GM21619 (cell line): ENCODE measurements at regions not wholly inside any gene's neighbourhood (a gene's known extent, or its start where the extent isn't known, plus 50 kb on each side); places are given as distances from the start of the nearest gene placed in this dataset.

Experiments used
- ATAC-seq: cut with Tn5 transposase; IDR thresholded peaks from one replicate; pipeline ENCODE4 v1.9.1; 2021; ENCODE audit not compliant: unreplicated experiment

DNA sequence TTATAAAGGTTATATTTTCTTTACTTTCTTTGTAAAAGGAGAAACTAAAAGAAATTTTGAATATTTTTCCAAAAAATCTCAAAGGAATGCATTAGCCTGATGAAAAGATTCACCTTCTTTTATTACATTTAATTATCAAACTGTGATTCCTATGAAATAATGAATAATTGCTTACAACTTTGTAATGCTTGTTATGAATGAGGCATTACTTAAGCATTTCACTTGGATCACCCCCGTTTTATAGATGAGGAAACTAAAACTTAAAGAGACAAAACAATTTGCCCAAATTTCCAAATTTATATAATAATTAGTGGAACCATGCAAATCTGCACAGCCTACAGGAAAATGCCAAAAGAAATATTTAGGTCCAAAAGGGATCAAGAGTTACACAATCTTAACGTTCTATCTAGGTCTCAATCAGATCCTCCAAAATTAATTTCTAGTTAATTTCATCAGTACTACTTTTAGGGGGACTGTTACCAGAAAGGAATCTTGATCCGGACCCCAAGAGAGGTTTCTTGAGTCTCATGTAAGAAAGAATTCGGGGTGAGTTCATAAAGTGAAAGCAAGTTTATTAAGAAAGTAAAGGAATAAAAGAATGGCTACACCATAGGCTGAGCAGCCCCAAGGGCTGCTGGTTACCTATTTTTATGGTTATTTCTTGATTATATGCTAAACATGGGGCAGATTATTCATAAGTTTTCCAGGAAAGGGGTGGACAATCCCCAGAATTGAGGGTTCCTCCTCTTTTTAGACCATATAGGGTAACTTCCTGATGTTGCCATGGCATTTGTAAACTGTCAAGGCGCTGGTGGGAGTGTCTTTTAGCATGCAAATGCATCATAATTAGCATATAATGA lies 288.0 kb downstream of the ADGB start:
- ATAC-seq, result no peak

DNA sequence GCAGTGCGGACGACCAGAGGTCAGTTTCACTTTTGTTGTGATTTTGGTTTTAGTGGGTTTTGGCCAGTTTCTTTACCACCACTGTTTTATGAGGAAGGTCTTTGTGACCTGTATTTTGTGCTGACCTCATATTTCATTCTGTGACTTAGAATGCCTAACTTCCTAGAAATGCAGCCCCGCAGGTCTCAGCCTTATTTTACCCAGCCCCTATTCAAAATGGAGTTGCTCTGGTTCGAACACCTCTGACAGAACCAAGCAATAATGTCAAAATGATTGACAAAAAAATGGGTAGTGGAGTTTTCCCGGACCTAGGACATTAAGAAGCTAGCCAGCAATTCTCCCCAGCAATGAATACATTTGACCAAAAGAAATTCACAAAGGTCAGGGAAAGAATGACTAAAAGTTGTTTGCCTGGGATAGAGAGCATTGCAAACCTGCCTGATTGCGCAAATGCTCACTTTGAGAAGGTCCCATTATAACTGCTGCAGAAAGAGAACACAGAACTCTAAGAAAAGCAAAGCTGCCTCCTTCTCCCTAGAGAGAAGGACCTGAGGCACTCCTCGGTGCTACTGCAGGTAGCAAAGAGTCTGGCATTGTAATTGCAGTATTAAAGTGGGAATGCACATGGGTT lies 288.8 kb downstream of the ADGB start:
- no peak for ATAC-seq

DNA sequence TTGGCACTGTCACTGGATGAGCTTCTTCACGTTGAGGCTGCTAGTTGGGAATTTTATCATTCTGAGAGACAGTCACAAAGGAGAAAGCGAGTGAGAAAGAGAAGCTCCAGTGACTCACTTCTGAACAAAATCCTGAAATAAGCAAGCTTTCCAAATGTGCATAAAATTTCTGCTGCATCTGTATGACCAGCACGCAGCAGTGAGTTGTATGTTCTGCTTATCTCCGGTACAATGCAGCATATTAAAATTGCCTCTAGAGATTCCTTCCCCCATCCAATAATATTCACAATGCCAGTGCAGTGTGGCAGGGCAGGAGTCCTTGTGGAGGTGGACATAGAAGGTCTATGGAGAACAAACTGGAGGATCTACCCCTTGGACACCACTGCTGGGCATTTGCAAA lies 290.5 kb downstream of the ADGB start:
- no peak for ATAC-seq

DNA sequence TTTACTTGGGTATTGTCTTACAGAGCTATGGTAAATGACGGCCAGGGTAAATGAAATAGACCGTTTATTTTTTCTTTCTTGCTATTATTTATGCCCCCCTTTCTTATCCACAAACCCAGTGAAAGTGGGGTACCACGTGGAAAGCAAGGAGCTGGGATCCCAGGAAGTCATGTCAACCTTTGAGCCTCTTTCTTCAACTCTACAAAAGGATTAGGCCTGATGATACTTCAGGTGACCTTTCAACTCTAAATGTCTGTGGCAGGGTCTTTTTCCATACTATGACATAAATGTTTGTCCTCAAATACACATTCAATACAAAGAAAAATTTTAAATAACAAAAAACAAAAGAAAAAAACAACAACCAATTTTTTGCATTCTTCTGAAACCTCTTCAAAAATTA lies 291.4 kb downstream of the ADGB start:
- no peak for ATAC-seq

DNA sequence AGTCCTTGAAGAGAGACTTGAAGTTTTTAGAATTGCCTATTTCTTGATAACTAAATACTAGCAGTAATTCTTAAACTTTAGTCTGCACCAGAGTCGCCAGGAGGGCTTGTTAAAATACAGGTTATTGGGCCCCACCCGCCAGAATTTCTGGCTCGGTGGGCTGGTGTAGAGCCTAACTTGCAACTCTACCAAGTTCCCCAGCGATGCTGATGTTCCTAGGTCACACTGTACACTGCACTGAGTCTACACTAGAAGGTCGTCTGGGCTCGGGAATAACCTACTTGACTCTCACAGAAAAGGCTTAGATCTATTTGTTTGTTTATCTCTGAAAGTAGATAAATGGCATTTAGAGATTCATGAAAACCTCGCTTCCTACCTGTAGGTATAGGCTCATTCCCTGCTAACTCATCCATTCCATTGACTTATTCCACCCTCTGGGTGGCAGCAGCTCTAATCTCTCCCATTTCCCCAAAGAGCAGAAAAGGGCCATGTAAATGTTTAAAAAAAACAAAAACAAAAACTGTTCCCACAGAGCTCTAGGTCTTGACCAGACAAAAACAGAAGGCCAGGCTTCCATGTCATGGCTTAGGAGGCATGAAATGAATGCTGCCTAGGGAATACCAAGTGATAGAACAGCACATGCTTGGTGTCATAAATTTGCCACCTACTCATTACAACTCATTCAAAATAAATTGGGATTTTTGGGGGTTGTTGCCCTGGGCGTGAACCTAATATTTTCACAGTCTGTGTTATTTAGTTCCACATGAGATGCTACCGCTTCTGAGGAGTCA lies 292.1 kb downstream of the ADGB start:
- ATAC-seq, result no peak

DNA sequence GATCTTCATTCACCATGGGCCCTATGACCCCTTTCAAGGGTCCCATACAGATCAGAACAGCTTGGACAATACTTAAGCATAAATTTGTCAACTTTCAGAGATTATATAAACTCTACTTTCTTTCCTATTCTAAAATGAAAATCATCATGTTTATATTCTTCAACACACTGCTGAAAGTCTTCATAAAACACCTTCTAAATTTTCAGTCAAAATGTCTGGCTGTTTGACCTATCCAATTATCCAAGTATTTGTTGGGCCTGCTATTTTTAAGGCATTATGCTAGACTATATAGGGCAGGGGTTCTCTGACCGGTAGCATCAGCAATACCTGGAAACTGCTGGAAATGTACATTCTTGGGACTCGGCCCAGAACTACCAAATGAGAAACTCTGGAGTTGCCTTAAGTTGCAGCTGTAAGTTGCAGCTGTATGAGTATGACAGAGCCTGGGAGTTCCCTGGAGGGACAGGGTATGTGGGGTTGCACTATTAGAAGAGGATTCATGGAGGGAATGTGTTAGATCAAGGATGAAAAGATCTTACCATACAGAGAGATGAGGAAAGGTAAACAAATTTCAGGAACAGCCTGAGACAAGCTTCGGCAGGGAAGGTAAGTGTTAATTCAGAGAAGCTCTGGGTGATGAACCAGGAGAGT lies 293.0 kb downstream of the ADGB start:
- no peak for ATAC-seq

DNA sequence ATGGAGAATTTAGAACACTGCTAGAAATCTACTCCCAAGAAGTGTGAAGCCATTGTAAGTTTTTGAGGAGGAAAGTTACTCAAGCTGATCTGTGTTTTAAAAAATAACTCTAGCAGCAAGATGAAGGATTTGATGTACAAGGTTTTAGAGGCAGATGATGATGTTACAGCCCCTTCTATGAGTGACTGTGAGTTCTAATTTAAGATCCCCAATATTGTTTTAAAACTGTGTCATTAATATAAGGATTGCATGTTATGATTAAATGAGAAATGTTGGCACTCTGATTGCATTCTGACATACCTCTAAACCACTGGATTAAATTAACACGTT lies 293.5 kb downstream of the ADGB start:
- ATAC-seq, result no peak

DNA sequence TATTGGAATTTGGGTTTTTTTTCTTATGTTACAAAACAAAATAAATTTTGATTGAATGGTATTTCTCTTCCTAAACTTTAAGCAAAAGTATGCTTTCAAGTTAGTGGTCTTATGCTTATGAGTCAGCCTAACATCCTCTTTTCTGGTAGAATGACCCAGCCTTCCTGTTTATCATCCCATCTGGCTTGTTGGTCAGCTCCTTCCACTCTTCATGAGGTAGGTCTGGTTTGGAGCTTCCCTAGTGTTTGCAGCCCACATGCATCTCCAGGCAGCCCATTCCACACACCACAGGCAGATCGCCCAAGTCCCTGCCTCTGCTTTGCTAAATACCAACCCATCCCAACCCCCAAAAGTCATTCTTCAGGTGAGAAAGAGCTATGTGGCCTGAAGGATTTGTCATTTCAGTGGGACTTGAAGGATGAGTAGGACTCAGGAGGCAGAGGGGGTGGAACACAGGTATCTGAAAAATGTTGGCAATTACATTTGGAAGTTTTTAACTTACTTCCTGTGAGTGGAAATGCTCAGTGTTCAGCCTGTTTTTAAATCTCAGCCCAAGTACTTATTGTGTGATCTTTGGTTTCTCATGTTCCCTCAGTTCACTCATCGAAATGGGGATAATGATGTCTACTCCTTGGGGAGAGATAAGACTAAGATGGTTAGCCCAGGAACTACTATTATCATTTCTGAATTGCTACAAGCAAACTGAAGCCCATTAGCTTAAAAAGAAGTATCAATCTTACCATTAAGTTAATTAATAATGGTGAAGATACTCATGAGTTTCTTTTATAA lies 294.0 kb downstream of the ADGB start:
- ATAC-seq, result no peak

DNA sequence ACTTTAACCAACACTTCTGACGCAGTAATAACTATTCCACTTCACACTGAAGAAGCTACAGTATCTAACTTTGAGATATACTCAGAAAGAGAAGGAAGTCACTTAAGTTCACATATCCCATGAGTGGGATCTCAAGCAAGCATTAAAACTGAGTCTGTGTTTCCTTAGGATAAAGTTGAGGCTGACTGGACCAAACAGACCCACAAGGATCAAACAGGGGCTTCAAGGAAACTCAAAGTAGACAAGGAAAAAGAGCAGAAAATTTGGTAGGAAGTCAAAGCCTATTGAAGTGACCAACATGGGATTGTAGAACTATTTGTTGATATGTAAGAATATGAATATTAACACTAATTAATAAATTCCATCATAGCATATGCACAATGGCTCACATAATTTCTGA lies 294.9 kb downstream of the ADGB start:
- ATAC-seq, result no peak

DNA sequence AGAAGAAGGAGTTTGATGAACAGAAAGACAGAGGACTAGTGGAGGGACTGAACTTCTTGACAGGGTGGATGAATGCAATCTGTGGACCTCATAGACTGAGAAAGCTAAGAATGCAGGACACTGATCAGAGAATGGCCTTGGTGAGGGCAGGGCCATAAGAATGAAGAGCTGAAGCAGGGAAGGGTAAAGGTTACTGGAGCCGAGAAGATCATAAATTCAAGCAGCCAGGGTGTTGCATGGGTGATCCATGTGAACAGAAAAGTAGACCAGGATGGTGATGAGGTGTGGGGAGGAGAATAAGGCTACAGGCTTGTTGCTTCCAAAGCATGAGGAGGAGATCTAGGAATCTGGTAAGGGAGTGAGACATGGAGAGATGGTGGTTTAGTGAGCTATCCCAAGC lies 295.9 kb downstream of the ADGB start:
- no peak for ATAC-seq

DNA sequence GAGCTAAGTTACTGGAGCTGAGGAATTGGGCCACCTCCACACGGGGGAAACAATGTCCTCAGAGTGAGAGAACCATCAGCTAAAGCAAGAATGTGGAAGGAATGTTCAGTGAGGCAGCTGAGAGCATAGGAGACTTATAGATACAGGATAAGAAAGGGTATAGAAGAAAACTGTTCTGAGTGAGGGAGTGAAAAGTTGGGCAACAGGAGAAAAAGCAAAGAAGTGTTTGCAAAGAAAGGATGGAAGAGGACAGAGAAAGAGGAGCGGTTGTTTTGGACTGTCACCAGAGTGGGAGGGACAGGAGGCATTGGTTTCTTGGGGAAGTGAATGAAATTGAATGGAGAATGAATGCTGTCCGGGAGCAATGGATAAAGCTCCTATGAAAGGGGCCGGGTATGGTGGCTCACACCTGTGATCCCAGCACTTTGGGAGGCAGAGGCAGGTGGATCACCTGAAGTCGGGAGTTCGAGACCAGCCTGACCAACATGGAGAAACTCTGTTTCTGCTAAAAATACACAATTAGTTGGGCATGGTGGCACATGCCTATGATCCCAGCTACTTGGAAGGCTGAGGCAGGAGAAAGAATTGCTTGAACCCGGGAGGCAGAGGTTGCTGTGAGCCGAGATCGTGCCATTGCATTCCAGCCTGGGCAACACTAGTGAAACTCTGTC lies 296.5 kb downstream of the ADGB start:
- ATAC-seq, result no peak

DNA sequence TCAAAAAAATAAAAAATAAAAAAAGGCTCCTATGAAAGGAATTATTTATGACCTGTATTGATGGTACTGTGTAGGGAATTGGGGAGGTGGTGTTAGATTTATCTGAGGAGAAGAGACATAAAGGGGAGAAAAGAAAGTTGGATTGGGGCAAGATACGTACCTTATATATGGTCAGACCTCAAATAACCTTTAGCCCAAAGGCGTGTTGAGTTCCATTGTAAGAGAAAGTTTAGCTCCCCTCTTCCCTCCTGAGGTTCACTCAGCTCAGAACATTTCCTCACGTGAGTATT lies 296.9 kb downstream of the ADGB start:
- ATAC-seq, result no peak

DNA sequence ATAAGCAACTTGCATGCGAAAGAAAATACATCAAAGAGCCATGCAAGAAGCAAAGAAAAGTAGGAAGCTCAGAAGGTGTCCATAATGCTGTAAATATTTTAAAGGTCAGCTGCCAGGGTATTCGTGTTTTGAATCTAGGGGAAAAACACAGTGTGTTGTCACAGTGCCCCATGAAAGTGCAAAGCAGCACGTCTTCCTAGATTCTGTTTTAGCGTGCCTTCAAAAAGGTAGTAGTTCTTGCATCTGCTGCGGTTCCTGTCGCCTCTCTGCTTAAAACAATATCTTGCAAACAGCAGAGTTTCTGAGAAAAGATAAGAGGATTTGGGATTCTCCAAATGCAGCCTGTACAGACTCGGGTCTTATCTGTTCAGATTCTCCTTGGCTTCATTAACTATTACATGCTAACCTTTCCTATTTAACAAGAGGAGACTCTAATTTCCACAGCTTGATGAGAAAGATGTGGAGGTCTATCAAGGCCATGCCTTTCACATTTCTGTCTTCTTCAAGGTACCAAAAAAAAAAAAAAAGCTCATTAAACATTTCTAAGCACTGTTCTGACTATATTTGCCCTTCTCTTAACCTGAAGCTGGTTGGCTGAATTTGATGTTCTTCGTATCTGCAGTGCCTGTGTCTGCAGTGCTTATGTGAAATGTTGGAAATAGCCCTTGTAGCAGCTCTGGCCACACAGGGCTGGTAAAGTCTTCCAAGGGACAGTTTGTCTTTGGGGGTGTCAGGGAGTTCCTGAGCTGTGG lies 297.5 kb downstream of the ADGB start:
- ATAC-seq, result no peak

DNA sequence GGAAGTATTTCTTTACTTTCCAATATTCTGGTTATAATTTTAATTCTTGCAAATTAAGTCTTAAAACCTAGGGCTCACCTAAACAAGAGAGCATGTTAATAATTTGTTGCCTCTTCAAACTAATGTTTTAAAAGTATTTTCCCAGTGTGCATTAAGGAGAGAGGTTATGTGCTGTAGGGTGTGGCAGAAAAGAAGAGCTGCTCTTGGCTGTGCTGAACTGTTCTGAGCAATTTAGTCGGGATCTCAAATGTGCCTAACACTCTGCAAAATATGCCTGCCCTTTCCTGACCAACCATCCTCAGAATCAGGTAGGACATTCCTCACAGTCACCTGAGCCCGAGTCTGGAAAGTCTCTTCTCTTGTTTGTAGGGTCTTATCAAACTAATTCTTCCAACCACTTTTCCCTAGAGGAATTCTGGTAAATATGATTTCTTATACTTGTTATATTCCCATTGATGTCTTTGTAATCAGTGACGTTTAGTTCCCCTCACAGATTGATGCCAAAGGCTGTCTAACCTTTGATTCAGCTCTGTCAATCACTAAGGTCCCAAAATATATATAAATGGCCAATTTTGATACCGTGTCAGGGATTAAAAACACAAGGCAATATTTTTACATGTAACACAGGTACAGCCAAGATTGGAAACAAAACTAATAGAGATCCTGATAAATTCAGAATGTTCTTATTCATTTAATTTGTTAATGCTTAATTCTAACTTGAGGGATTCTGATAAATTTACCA lies 298.4 kb downstream of the ADGB start:
- no peak for ATAC-seq

DNA sequence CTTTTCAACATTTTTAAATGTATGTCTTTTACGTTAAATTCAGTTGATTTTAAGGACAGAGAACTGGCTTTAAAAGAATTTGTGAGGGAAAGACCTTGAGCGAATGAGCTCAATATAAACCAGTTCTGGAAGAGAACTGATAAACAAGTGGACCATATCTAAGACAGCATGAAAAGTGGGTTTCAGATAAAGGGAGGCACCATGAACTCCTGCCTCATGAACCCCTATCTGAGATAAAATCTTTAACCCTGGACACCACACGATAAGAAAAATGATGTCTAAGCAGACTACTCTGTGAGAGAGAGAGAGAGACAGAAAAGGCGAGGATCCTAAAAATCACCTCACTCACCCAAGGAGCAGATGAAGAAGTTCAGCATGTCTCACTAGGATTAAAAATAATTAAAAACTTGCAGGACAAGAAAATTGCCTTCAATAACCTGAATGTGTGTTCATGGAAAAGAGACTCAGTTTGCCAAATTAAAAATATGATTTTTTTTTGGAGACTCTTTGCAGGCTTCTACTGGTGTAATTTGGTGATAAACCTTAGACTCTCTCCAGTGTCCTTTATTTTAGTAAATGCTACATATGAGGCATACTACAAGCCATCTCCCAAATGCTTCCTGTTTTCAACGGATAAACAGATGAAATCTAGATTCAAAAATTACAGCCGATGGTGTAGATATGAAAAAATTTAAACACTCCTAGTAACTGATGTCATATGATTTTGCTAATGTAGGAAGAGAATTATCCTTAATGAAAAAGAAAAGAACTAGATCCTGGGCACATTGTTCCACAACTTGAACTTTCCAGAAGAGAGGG lies 299.5 kb downstream of the ADGB start:
- ATAC-seq, result no peak

DNA sequence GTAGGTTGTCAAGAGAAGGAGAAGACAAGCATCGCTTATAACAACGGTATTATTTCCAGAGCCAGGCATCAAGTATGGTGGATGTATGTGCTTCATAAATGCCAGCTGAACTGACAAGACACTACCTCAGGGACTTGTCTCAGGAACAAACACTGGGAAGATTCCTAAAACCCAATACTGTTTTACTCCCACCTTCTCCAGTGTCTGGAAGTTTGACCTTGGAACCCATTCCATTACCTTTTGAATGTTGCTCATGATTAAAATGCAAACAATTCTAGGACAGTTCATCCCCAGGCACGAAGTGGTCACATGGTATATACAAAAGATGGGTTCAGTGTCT lies 300.1 kb downstream of the ADGB start:
- ATAC-seq, result no peak

DNA sequence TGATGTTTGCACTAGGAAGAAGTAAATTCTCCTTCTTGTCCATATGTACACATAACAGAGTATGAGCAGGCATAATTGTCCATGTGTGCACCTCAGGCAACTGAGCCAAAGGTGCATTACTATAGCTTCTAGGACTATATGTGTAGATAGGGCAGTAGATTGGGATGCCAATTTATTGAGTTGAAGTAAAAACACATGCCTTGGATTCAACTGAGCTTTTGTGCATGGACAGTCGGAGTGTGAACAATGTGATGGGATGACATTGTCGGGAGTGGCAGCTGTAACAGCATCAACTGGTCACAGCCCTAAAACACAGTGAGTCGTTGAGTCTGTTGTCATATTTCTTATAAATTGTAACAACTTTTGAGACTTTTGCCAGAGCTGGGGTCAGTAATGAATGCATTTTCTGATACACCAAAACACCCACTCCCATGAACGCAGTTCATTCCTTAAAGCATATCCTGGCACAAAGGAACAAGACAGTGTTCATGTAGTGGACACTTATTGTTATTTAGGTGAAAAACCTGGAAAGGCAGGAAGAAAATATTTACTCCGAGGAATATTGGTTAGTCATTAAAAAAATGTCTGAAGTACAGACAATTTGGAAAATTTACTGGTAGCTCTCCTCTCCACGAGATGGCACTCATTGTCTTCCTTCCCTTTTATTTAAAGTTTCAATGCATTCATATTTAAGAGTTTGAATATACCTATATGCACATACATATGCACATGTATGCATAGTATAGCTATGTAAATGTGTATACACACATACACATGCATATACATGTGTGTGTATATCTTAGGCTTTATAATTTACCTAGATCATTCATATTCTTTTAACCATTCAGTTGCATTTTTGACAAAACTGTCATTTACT lies 302.0 kb upstream of the STXBP5 start:
- ATAC-seq, result no peak
